DND-41 (cell line): ENCODE measurements at regions not wholly inside any gene's neighbourhood (a gene's known extent, or its start where the extent isn't known, plus 50 kb on each side); places are given as distances from the start of the nearest gene placed in this dataset.

Experiments
- ATAC-seq: fragments of 200-7000 bp; cut with Tn5 transposase; 3 replicates; pipeline ENCODE4 v1.9.1; 2021; ENCODE audit warnings: low read depth; ENCODE audit not compliant: insufficient read depth
- DNase-seq: peaks from one replicate; pipeline ENCODE4 v3.0.0-alpha.2; 2020
- H2AFZ ChIP-seq: 2 replicates; pipeline ENCODE4 v1.6.0; 2012; ENCODE audit warnings: low read depth, low read length
- H3K27ac ChIP-seq: 2 replicates; pipeline ENCODE4 v1.5.1; 2012; ENCODE audit warnings: low read length, inconsistent platforms
- H3K27me3 ChIP-seq: fragments of 200-600 bp; sonication (generic); 2 replicates; pipeline ENCODE4 v1.6.0; 2012; ENCODE audit warnings: low read length, mild to moderate bottlenecking, inconsistent platforms; ENCODE audit not compliant: insufficient read depth, poor library complexity
- H3K36me3 ChIP-seq: 2 replicates; pipeline ENCODE4 v1.5.1; 2012; ENCODE audit warnings: low read length, inconsistent platforms; ENCODE audit not compliant: insufficient read depth
- H3K4me1 ChIP-seq: 2 replicates; pipeline ENCODE4 v1.5.1; 2012; ENCODE audit warnings: mild to moderate bottlenecking, low read length; ENCODE audit not compliant: insufficient read depth
- H3K4me2 ChIP-seq: 2 replicates; pipeline ENCODE4 v1.6.0; 2012; ENCODE audit warnings: mild to moderate bottlenecking, moderate library complexity, low read length, inconsistent platforms; ENCODE audit not compliant: insufficient read depth
- H3K4me3 ChIP-seq, 2 experiments: fragments of 200-600 bp in 1 of 2; shearing (Covaris generic) in 1 of 2; 2 replicates each; pipeline ENCODE4 v1.5.1; 2012 to 2016; ENCODE audit warnings: inconsistent platforms in 2 of 2, low read length in 2 of 2, mild to moderate bottlenecking in 2 of 2, low read depth in 1 of 2, moderate library complexity in 1 of 2
- H3K79me2 ChIP-seq: 2 replicates; pipeline ENCODE4 v1.6.0; 2012; ENCODE audit warnings: low read length, inconsistent platforms; ENCODE audit not compliant: insufficient read depth
- H3K9ac ChIP-seq: 2 replicates; pipeline ENCODE4 v1.6.0; 2012; ENCODE audit warnings: low read depth, mild to moderate bottlenecking, inconsistent platforms, low read length, moderate library complexity
- H3K9me3 ChIP-seq: 2 replicates; pipeline ENCODE4 v1.5.1; 2012; ENCODE audit warnings: low read length, moderate library complexity, mild to moderate bottlenecking, inconsistent platforms; ENCODE audit not compliant: insufficient read depth, severe bottlenecking
- H4K20me1 ChIP-seq: 2 replicates; pipeline ENCODE4 v1.6.0; 2012; ENCODE audit warnings: low read length; ENCODE audit not compliant: insufficient read depth
- CTCF ChIP-seq: IDR thresholded peaks from 2 replicates; pipeline ENCODE4 v1.5.1; 2012; ENCODE audit warnings: borderline replicate concordance, low read length, moderate library complexity, mild to moderate bottlenecking; ENCODE audit not compliant: poor library complexity, severe bottlenecking; ENCODE audit errors: extremely low read depth
- EZH2 ChIP-seq: IDR thresholded peaks from 3 replicates; pipeline ENCODE4 v1.6.1; 2012; ENCODE audit warnings: borderline replicate concordance, low read depth, mild to moderate bottlenecking, moderate library complexity, low read length, inconsistent platforms; ENCODE audit not compliant: severe bottlenecking

GRCh38 chr15:47552978-47553608 lies 164.2 kb upstream of the SEMA6D start:
- DNase-seq (no peak), ATAC-seq (no peak)
- Histone ChIP-seq H3K4me3 (no peak overlapping the region), H3K79me2 (no peaks in the 10 kb centered on the region), H3K27ac (no peak overlapping the region), H3K9me3 (no peaks in the 10 kb centered on the region), H3K27me3 (no peaks in the 10 kb centered on the region), H3K4me1 (no peaks in the 10 kb centered on the region), H2AFZ (no peak overlapping the region), H3K4me2 (no peak overlapping the region), H4K20me1 (no peaks in the 10 kb centered on the region), H3K9ac (no peak overlapping the region), H3K36me3 (no peaks in the 10 kb centered on the region)
- TF ChIP-seq CTCF (no peak), EZH2 (no peak)

- no peak for TF ChIP-seq CTCF
- no peak for TF ChIP-seq EZH2
- ATAC-seq (no peak), DNase-seq (no peak)
- no peaks in the 10 kb centered on the region for H3K9me3 ChIP-seq
- no peak overlapping the region for H2AFZ ChIP-seq
- no peaks in the 10 kb centered on the region for H3K27me3 ChIP-seq
- no peaks in the 10 kb centered on the region for H3K79me2 ChIP-seq
- H3K27ac ChIP-seq, result no peak overlapping the region
- no peaks in the 10 kb centered on the region for H3K4me1 ChIP-seq
- H3K36me3 ChIP-seq, result no peaks in the 10 kb centered on the region
- no peaks in the 10 kb centered on the region for H4K20me1 ChIP-seq
- no peak overlapping the region for H3K9ac ChIP-seq
- no peak overlapping the region for H3K4me3 ChIP-seq
- H3K4me2 ChIP-seq, result no peak overlapping the region
Observed at GRCh38 chr15:47553947-47554346, 163.4 kb upstream of the SEMA6D start.

DNA sequence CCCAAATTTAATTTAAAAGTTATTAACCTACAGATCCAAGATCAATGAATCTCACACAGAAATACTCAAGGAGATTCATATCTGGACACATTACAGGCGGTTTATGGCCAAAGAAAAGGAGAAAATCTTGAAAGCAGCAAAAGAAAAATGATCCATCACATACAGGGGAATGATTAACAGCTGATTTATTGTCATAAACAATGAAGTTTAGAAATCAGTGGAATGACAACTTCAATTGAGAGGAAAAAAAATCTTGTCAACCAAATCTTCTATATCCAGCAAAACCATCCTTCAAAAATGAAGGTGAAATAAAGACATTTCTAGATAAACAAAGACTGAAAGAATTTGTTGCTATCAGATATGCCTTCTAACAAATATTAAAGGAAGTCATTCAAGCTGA lies 156.2 kb upstream of the SEMA6D start:
- Histone ChIP-seq H3K4me2 (no peak overlapping the region), H3K9ac (no peak overlapping the region), H4K20me1 (no peaks in the 10 kb centered on the region), H3K27ac (no peak overlapping the region), H2AFZ (no peak overlapping the region), H3K4me1 (no peaks in the 10 kb centered on the region), H3K36me3 (no peaks in the 10 kb centered on the region), H3K4me3 (no peak overlapping the region), H3K27me3 (no peaks in the 10 kb centered on the region), H3K79me2 (no peaks in the 10 kb centered on the region), H3K9me3 (no peaks in the 10 kb centered on the region)
- DNase-seq (no peak), ATAC-seq (no peak)
- TF ChIP-seq CTCF (no peak), EZH2 (no peak)

- Histone ChIP-seq H3K79me2 (no peaks in the 10 kb centered on the region), H2AFZ (no peak overlapping the region), H4K20me1 (no peaks in the 10 kb centered on the region), H3K27me3 (no peaks in the 10 kb centered on the region), H3K4me1 (no peaks in the 10 kb centered on the region), H3K27ac (no peak overlapping the region), H3K9ac (no peak overlapping the region), H3K36me3 (no peaks in the 10 kb centered on the region), H3K9me3 (no peaks in the 10 kb centered on the region), H3K4me2 (no peak overlapping the region), H3K4me3 (no peak overlapping the region)
- TF ChIP-seq EZH2 (no peak), CTCF (no peak)
- DNase-seq (no peak), ATAC-seq (no peak)
Observed at GRCh38 chr15:47565949-47566348, 151.4 kb upstream of the SEMA6D start.
